Naive thymus-derived CD8-positive, alpha-beta T cell (primary cell): ENCODE measurements at regions not wholly inside any gene's neighbourhood (a gene's known extent, or its start where the extent isn't known, plus 50 kb on each side); places are given as distances from the start of the nearest gene placed in this dataset.

Source experiments
- ATAC-seq, 2 donors: fragments of 150-1000 bp; cut with Tn5 transposase in 1 of 2; sonication (Bioruptor Pico), chemical (Tn5 transposase) in 1 of 2; 1 replicate in 1 of 2; 2 replicates in 1 of 2; pipeline ENCODE4 v1.10.0; 2021; ENCODE audit warnings: mild to moderate bottlenecking in 2 of 2, moderate library complexity in 2 of 2
- POLR2A ChIA-PET: fragments of 350-600 bp; sonication (Branson Sonifier 250); formaldehyde crosslinking; loops from one replicate; lab custom pipeline; 2021; ENCODE audit warnings: antibody characterized with exemption; lab: Charles Lee
- DNase-seq, 10 donors: peaks; one replicate each; pipeline versions ENCODE4 v3.0.0 to v3.0.0-alpha.2; 2020 to 2022
- H3K27ac Mint-ChIP-seq, 10 donors: one replicate each; pipeline ENCODE4 v1.8.0; 2020 to 2022; ENCODE audit warnings: mild to moderate bottlenecking in 10 of 10, mixed read lengths in 10 of 10, moderate library complexity in 4 of 10, inconsistent platforms in 1 of 10
- H3K27me3 Mint-ChIP-seq, 5 donors: one replicate each; pipeline ENCODE4 v1.8.0; 2021 to 2022; ENCODE audit warnings: mixed read lengths in 5 of 5
- H3K36me3 Mint-ChIP-seq, 3 donors: one replicate each; pipeline ENCODE4 v1.8.0; 2020 to 2022; ENCODE audit warnings: mixed read lengths in 3 of 3, mild to moderate bottlenecking in 2 of 3, inconsistent platforms in 1 of 3
- H3K4me1 Mint-ChIP-seq, 4 donors: one replicate each; pipeline ENCODE4 v1.8.0; 2021 to 2022; ENCODE audit warnings: mixed read lengths in 4 of 4
- H3K4me3 Mint-ChIP-seq, 10 donors: one replicate each; pipeline ENCODE4 v1.8.0; 2020 to 2022; ENCODE audit warnings: mild to moderate bottlenecking in 10 of 10, mixed read lengths in 10 of 10, moderate library complexity in 6 of 10, inconsistent platforms in 1 of 10
- H3K9me3 Mint-ChIP-seq, 9 donors: one replicate each; pipeline ENCODE4 v1.8.0; 2020 to 2022; ENCODE audit warnings: mixed read lengths in 9 of 9, mild to moderate bottlenecking in 3 of 9, inconsistent platforms in 1 of 9, moderate library complexity in 1 of 9

GRCh38 chr20:20950620-20951019 lies 155.5 kb downstream of the LINC00237 start:
- Mint-ChIP-seq H3K27me3 (peaks cover 9 to 43% (median 14%) of the 10 kb centered on the region in 5 donors), H3K36me3 (peaks cover 0 to 7% (median 0%) of the 10 kb centered on the region in 3 donors), H3K9me3 (peaks cover 0 to 15% (median 7%) of the 10 kb centered on the region in 9 donors), H3K4me1 (peaks cover 0 to 5% (median 1%) of the 10 kb centered on the region in 4 donors), H3K27ac (no peak overlapping the region), H3K4me3 (no peak overlapping the region)
- POLR2A ChIA-PET, result no interaction called here
- ATAC-seq (no peak), DNase-seq (no peak)

- Mint-ChIP-seq H3K4me1 (no peaks in the 10 kb centered on the region), H3K9me3 (peaks cover 0 to 16% (median 12%) of the 10 kb centered on the region in 9 donors), H3K27me3 (peaks cover 11 to 28% (median 19%) of the 10 kb centered on the region in 5 donors), H3K36me3 (peaks cover 0 to 16% (median 0%) of the 10 kb centered on the region in 3 donors), H3K4me3 (no peak overlapping the region), H3K27ac (no peak overlapping the region)
- DNase-seq (no peak), ATAC-seq (no peak)
- POLR2A ChIA-PET, result no interaction called here
Observed at GRCh38 chr20:20946122-20946759, 159.9 kb downstream of the LINC00237 start.

DNA sequence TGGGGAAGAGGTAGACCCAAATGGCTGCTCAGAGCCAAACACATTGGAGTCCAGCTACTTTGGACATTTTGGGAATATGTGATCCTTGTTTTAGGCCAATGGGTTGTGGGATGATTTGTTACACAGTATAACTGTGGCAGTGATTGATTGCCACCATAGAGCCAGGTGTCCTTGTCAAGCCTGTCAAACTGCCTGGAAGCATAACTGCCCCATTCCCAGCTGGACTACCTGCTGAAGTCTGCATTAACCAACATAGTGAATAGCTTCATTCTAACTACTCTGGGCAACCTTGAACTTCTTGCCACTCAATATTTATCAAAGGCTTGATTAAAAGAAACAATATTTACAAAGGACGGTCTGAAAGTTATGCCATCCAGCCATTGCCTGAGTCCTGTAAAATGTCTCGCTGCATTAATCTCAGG lies 164.7 kb downstream of the LINC00237 start:
- no peak overlapping the region for H3K4me3 Mint-ChIP-seq
- DNase-seq, result no peak
- H3K27ac Mint-ChIP-seq, result no peak overlapping the region
- no peaks in the 10 kb centered on the region for H3K4me1 Mint-ChIP-seq
- no peak for ATAC-seq
- peaks cover 0 to 16% (median 0%) of the 10 kb centered on the region in 3 donors for H3K36me3 Mint-ChIP-seq
- H3K9me3 Mint-ChIP-seq, result peaks cover 0 to 11% (median 7%) of the 10 kb centered on the region in 9 donors
- POLR2A ChIA-PET, result no interaction called here
- H3K27me3 Mint-ChIP-seq, result peaks cover 9 to 43% (median 21%) of the 10 kb centered on the region in 5 donors

GRCh38 chr20:20939006-20939405 lies 167.2 kb downstream of the LINC00237 start:
- Mint-ChIP-seq H3K27ac (no peak overlapping the region), H3K27me3 (peaks cover 10 to 42% (median 13%) of the 10 kb centered on the region in 5 donors), H3K4me1 (no peaks in the 10 kb centered on the region), H3K36me3 (no peaks in the 10 kb centered on the region), H3K9me3 (peaks cover 0 to 3% (median 0%) of the 10 kb centered on the region in 9 donors), H3K4me3 (no peak overlapping the region)
- POLR2A ChIA-PET, result no interaction called here
- ATAC-seq (no peak), DNase-seq (no peak)

DNA sequence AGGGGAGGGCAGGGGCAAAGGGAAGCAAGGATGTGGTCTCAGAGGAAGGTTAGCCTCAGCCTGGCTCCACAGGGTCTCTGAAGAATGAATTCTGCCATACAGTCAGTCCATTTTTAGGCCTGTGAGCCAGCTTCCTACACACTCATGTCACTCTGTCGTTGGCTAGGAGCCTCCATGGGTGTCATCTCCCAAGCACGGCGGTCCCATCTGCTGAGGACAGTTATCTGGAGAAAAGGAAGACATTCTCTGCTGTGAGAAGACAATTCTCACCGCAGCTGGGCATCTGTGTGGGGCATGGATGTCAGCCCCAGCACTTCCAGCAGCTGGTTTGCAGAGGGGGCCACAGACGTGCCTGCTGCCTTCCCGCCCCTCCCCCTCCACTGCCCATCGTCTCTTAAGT lies 167.6 kb downstream of the LINC00237 start:
- H3K27me3 Mint-ChIP-seq, result peaks cover 12 to 43% (median 15%) of the 10 kb centered on the region in 5 donors
- ATAC-seq, result no peak
- no peaks in the 10 kb centered on the region for H3K36me3 Mint-ChIP-seq
- H3K4me1 Mint-ChIP-seq, result no peaks in the 10 kb centered on the region
- H3K9me3 Mint-ChIP-seq, result peaks cover 0 to 3% (median 0%) of the 10 kb centered on the region in 9 donors
- H3K27ac Mint-ChIP-seq, result no peak overlapping the region
- POLR2A ChIA-PET, result no interaction called here
- H3K4me3 Mint-ChIP-seq, result no peak overlapping the region
- no peak for DNase-seq

DNA sequence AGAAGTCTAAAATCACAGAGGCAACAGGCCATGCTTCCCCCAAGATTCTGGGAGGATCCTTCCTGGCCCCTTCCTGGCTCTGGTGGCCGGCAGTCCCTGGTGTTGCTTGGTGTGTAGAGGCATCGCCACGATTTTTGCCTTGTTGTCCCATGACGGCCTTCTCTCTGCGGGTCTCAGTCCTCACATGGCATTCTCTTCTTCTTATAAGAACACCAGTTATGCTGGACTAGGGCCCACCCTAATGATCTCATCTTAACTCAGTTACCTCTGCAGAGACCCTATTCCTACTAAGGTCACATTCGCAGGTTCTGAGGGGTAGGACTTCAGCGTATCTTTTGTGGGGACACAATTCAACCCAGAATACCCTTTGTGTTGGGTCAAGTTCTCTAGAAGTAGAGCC lies 168.0 kb downstream of the LINC00237 start:
- Mint-ChIP-seq H3K4me3 (no peak overlapping the region), H3K27me3 (peaks cover 9 to 38% (median 11%) of the 10 kb centered on the region in 5 donors), H3K9me3 (peaks cover 0 to under 1% (median 0%) of the 10 kb centered on the region in 9 donors), H3K27ac (no peak overlapping the region), H3K4me1 (no peaks in the 10 kb centered on the region), H3K36me3 (no peaks in the 10 kb centered on the region)
- ATAC-seq, result no peak
- DNase-seq, result no peak
- POLR2A ChIA-PET, result no interaction called here

DNA sequence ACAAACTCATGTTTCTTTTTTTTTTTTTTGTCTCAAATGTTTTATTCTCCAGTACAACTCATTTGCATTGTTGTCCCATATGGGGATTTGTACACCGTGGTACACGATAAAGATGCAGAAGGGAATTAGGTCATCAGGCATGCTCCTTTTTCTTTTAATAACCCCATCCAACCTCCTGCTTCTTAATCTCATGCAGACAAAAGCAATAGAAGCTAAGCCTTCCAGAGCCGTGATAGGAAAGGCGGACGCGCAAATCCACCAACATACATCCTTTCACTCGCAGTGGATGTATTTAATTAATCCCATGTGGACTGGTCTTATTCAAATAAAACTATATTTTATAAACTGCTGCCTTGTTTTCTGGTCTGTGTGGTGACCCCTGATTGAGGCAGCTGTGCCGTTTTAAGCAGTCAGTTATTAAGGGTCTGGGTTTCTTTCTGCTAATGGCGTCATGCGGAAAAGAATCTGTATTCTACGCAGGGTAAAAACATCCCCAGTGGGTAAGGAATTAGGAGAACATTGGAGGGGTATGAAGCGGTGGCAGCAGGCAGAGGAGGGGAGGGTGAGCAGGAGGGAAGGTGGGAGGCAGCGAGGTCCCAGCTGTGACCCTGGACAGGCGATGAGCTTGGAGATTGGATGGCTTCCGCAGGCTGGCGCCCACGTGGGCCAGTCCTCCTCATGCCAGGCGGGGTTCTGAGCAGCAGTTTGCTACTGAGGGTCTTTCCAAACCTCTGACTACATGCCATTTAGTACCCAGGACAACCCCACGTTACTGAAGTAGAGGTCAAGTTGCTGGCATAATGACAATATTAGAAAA lies 172.8 kb downstream of the LINC00237 start:
- POLR2A ChIA-PET, result no interaction called here
- no peak overlapping the region for H3K4me3 Mint-ChIP-seq
- H3K4me1 Mint-ChIP-seq, result no peaks in the 10 kb centered on the region
- H3K27me3 Mint-ChIP-seq, result peaks cover 4 to 31% (median 16%) of the 10 kb centered on the region in 5 donors
- no peak for ATAC-seq
- no peaks in the 10 kb centered on the region for H3K36me3 Mint-ChIP-seq
- no peak overlapping the region for H3K27ac Mint-ChIP-seq
- H3K9me3 Mint-ChIP-seq, result no peaks in the 10 kb centered on the region
- no peak for DNase-seq

DNA sequence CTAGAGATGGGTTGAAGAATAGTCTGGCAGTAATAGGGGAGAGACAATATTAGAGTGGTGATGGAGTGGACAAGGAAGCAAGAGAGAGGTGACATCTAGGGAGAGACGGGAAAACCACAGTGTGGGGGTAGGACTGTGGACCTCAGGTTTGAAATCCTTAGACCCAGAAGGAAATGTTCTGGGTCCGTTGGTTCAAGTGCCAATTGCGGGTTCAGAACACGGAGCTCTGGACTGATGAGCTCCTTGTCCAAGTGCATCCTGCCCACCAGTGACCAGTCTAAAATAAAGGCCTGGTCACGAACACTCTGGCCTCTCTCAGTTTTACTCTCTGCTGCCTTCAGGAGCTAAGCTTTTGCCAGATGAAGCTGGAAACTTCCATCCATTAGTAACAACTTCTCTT lies 174.0 kb downstream of the LINC00237 start:
- Mint-ChIP-seq H3K27me3 (peaks cover 2 to 31% (median 16%) of the 10 kb centered on the region in 5 donors), H3K4me1 (no peaks in the 10 kb centered on the region), H3K27ac (no peak overlapping the region), H3K4me3 (no peak overlapping the region), H3K36me3 (no peaks in the 10 kb centered on the region), H3K9me3 (no peaks in the 10 kb centered on the region)
- POLR2A ChIA-PET, result no interaction called here
- DNase-seq (no peak), ATAC-seq (no peak)

DNA sequence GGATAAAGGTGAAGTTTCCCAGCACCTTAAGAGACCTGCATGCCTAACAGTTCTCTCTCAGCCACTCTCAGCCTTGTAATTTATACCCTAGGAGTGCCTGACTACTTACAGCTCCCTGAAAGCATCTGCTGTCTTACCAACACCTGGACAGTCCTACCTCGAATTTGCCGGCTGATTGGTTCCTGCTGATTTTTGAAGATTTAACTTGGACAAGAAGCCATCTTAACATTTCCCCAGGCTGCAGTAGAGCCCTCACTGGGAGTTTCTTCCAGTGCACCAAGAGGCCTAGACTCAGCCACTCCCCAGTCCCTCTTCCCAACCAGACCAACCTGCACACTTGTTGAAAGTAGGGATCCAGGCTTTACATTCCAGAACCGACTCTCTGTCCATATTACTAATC lies 174.5 kb downstream of the LINC00237 start:
- H3K27ac Mint-ChIP-seq, result no peak overlapping the region
- ATAC-seq, result no peak
- no peaks in the 10 kb centered on the region for H3K9me3 Mint-ChIP-seq
- H3K36me3 Mint-ChIP-seq, result no peaks in the 10 kb centered on the region
- no peaks in the 10 kb centered on the region for H3K4me1 Mint-ChIP-seq
- H3K27me3 Mint-ChIP-seq, result peaks cover 2 to 31% (median 16%) of the 10 kb centered on the region in 5 donors
- no peak for DNase-seq
- POLR2A ChIA-PET, result no interaction called here
- H3K4me3 Mint-ChIP-seq, result no peak overlapping the region

DNA sequence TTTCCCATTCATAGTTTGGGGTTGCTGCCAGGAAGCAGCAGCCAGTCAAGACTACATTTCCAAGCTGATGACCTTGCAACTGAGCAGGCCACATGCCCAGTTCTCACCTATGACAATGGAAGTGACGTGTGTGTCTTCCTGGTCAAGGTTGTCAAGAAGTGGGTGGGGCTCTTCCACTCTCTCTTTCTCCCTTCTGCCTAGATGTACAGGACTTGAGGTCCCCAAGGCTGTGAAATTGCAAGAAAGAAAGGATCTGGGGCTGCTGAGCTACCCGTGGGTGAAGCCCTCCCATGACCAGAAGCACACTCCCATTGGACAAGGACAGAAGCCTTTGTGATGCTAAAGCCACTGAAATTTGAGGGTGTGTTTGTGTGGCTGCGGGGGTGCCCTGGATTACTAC lies 175.1 kb downstream of the LINC00237 start:
- Mint-ChIP-seq H3K4me3 (no peak overlapping the region), H3K9me3 (no peaks in the 10 kb centered on the region), H3K4me1 (no peaks in the 10 kb centered on the region), H3K27me3 (peaks cover 2 to 31% (median 16%) of the 10 kb centered on the region in 5 donors), H3K36me3 (no peaks in the 10 kb centered on the region), H3K27ac (no peak overlapping the region)
- DNase-seq, result no peak
- ATAC-seq, result no peak
- POLR2A ChIA-PET, result no interaction called here

- Mint-ChIP-seq H3K9me3 (no peaks in the 10 kb centered on the region), H3K27ac (no peak overlapping the region), H3K36me3 (no peaks in the 10 kb centered on the region), H3K4me1 (no peaks in the 10 kb centered on the region), H3K4me3 (no peak overlapping the region), H3K27me3 (peaks cover 2 to 33% (median 16%) of the 10 kb centered on the region in 5 donors)
- POLR2A ChIA-PET, result no interaction called here
- DNase-seq, result no peak
- no peak for ATAC-seq
Observed at GRCh38 chr20:20930500-20930899, 175.7 kb downstream of the LINC00237 start.

GRCh38 chr20:20929341-20929740 lies 176.8 kb downstream of the LINC00237 start:
- POLR2A ChIA-PET, result no interaction called here
- H3K4me1 Mint-ChIP-seq, result no peaks in the 10 kb centered on the region
- peaks cover 2 to 40% (median 17%) of the 10 kb centered on the region in 5 donors for H3K27me3 Mint-ChIP-seq

DNA sequence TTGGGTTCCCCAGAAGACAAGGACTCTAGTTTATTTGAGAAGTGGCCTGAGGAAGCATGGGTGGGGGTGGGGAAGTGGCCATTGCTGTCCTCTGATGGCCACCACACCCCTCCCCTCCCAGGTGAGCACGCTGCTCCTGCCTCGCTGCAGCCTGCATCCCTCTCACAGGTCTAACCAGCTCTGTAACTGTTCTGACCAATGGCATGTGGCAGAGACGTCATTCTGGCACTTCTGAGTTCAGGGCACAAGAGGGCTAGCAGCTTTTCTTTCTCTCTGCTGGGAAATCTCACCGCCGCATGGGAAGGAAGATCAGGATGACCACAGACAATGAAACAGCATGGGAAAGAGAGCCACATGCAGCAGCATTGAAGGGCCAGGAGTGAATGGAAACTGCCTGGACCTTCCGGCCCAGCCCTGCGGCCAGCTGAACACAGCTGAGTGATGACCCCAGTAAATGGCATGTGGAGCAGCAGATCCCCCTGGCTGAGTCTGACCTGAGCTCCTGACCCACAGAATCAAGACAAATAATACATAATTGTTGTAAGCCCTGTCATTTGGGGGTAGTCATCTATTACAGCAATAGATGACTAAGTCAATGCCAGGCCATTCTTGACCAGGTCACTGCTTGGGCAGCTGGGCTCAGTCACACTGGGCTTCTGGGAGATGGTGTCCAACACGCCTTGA lies 179.8 kb downstream of the LINC00237 start:
- DNase-seq (no peak), ATAC-seq (no peak)
- H3K9me3 Mint-ChIP-seq, result no peaks in the 10 kb centered on the region
- POLR2A ChIA-PET, result no interaction called here
- H3K4me3 Mint-ChIP-seq, result no peak overlapping the region
- H3K27ac Mint-ChIP-seq, result no peak overlapping the region
- H3K36me3 Mint-ChIP-seq, result no peaks in the 10 kb centered on the region
- no peaks in the 10 kb centered on the region for H3K4me1 Mint-ChIP-seq
- H3K27me3 Mint-ChIP-seq, result peaks cover 5 to 45% (median 21%) of the 10 kb centered on the region in 5 donors

More at GRCh38 chr20:20929341-20929740, 176.8 kb downstream of the LINC00237 start:
- H3K36me3 Mint-ChIP-seq, result no peaks in the 10 kb centered on the region
- H3K4me3 Mint-ChIP-seq, result no peak overlapping the region
- no peaks in the 10 kb centered on the region for H3K9me3 Mint-ChIP-seq
- H3K27ac Mint-ChIP-seq, result no peak overlapping the region
- ATAC-seq (no peak), DNase-seq (no peak)
